HepG2 (cell line): ENCODE measurements at regions not wholly inside any gene's neighbourhood (a gene's known extent, or its start where the extent isn't known, plus 50 kb on each side); places are given as distances from the start of the nearest gene placed in this dataset.

Source experiments
- ATAC-seq: fragments of 200-7000 bp; cut with Tn5 transposase; 3 replicates; pipeline ENCODE4 v1.9.1; 2020; ENCODE audit warnings: mild to moderate bottlenecking, moderate library complexity
- BruUV-seq: library from RNA; stranded (reverse); fragments of 400-500 nt; replicated peaks from 2 replicates; lab custom pipeline; 2021; lab: Mats Ljungman, UMichigan
- CTCF ChIA-PET: fragments of 300-600 bp; formaldehyde crosslinking; extraction: SDS; loops from one replicate; lab custom pipeline; 2021; ENCODE audit warnings: low total read pairs, inconsistent platforms, low intra/inter-chr PET ratio; lab: Yijun Ruan, JAX
- POLR2A ChIA-PET: fragments of 350-600 bp; sonication (Branson Sonifier 250); formaldehyde crosslinking; loops from one replicate; lab custom pipeline; 2020; ENCODE audit warnings: antibody characterized with exemption, inconsistent platforms; lab: Yijun Ruan, JAX
- DNase-seq: peaks from one replicate; pipeline ENCODE4 v3.0.0-alpha.2; 2015; ENCODE audit warnings: low spot score
- FAIRE-seq: peaks from 3 replicates; lab custom pipeline; 2011; peaks lifted over from hg19 to GRCh38; lab: Jason Lieb, UNC
- H2AFZ ChIP-seq: one replicate; pipeline ENCODE4 v1.6.1; 2011; ENCODE audit warnings: low read length, inconsistent platforms
- H3K27ac ChIP-seq: fragments of 300-600 bp; 3 replicates; pipeline ENCODE4 v1.8.0; 2011; ENCODE audit warnings: mixed run types, mild to moderate bottlenecking, mixed read lengths, low read length, inconsistent platforms; ENCODE audit not compliant: insufficient read depth; ENCODE audit errors: extremely low read length
- H3K27me3 ChIP-seq, 2 experiments: fragments of 200-600 bp in 1 of 2; 2 replicates in 1 of 2; 3 replicates in 1 of 2; pipeline versions ENCODE4 v1.6.0 to v1.8.0; 2011; ENCODE audit warnings: low read length in 2 of 2, mild to moderate bottlenecking in 2 of 2, moderate library complexity in 2 of 2, inconsistent platforms in 1 of 2; ENCODE audit not compliant: insufficient read depth in 2 of 2, control insufficient read depth in 1 of 2
- H3K36me3 ChIP-seq, 2 experiments: fragments of 200-600 bp in 1 of 2; replicated peaks in 1 of 2; 2 replicates in 1 of 2; 3 replicates in 1 of 2; pipeline versions ENCODE4 v1.5.1 to v1.8.0; 2011; ENCODE audit warnings: low read length in 2 of 2, inconsistent platforms in 1 of 2; ENCODE audit not compliant: insufficient read depth in 2 of 2, control insufficient read depth in 1 of 2
- H3K4me1 ChIP-seq: 2 replicates; pipeline ENCODE4 v1.5.1; 2012; ENCODE audit warnings: low read length, inconsistent platforms; ENCODE audit not compliant: insufficient read depth
- H3K4me2 ChIP-seq: 2 replicates; pipeline ENCODE4 v1.6.0; 2011; ENCODE audit warnings: low read depth, low read length, inconsistent platforms
- H3K4me3 ChIP-seq, 3 experiments: fragments of 200-600 bp in 1 of 3; sonication (generic), shearing (Covaris generic) in 1 of 3; replicated peaks in 1 of 3; 2 replicates each; pipeline ENCODE4 v1.5.1; 2011 to 2016; ENCODE audit warnings: low read length in 3 of 3, inconsistent platforms in 2 of 3, low read depth in 2 of 3, mild to moderate bottlenecking in 2 of 3, control low read depth in 1 of 3, mixed read lengths in 1 of 3; ENCODE audit not compliant: insufficient read depth in 1 of 3
- H3K79me2 ChIP-seq: one replicate; pipeline ENCODE4 v1.6.1; 2011; ENCODE audit warnings: low read length, inconsistent platforms; ENCODE audit not compliant: insufficient read depth
- H3K9ac ChIP-seq: 2 replicates; pipeline ENCODE4 v1.6.0; 2011; ENCODE audit warnings: mild to moderate bottlenecking, low read depth, low read length, inconsistent platforms; ENCODE audit not compliant: insufficient read depth
- H3K9me3 ChIP-seq: 2 replicates; pipeline ENCODE4 v1.5.1; 2012; ENCODE audit warnings: mild to moderate bottlenecking, low read length
- H4K20me1 ChIP-seq: 2 replicates; pipeline ENCODE4 v1.6.0; 2011; ENCODE audit warnings: inconsistent platforms, mild to moderate bottlenecking, low read length, moderate library complexity; ENCODE audit not compliant: insufficient read depth
- GFI1 ChIP-seq: sonication (generic); formaldehyde crosslinking; IDR thresholded peaks from 2 replicates; pipeline ENCODE4 v1.5.0; 2020; ENCODE audit warnings: missing genetic modification reagents, mild to moderate bottlenecking, borderline replicate concordance
- KLF15 ChIP-seq: sonication (generic); formaldehyde crosslinking; IDR thresholded peaks from 2 replicates; pipeline ENCODE4 v1.8.1; 2023; ENCODE audit warnings: borderline replicate concordance, mild to moderate bottlenecking, inconsistent platforms, missing genetic modification reagents, mixed read lengths
- MAZ ChIP-seq, 2 experiments: sonication (generic) in 1 of 2; formaldehyde crosslinking in 1 of 2; IDR thresholded peaks; 2 replicates each; pipeline versions ENCODE4 v1.5.0 to v1.6.1; 2012 to 2020; ENCODE audit warnings: low read depth in 2 of 2, mild to moderate bottlenecking in 2 of 2, borderline replicate concordance in 1 of 2, improper control_type of control experiment in 1 of 2, low read length in 1 of 2, missing genetic modification reagents in 1 of 2, moderate library complexity in 1 of 2
- NCOA2 ChIP-seq: sonication (generic); formaldehyde crosslinking; IDR thresholded peaks from 2 replicates; pipeline ENCODE4 v1.8.0; 2022; ENCODE audit warnings: inconsistent platforms
- SOX5 ChIP-seq: IDR thresholded peaks from 2 replicates; pipeline ENCODE4 v1.6.1; 2016; ENCODE audit warnings: borderline replicate concordance
- SOX6 ChIP-seq, 2 experiments: fragments of 450-650 bp in 1 of 2; sonication (generic) in 1 of 2; formaldehyde crosslinking in 1 of 2; IDR thresholded peaks; 2 replicates each; pipeline versions ENCODE4 v1.4.0 to v1.6.1; 2017 to 2020; ENCODE audit warnings: antibody characterized with exemption in 1 of 2, mild to moderate bottlenecking in 1 of 2, missing genetic modification reagents in 1 of 2
- ZNF331 ChIP-seq: sonication (generic); formaldehyde crosslinking; IDR thresholded peaks from 2 replicates; pipeline ENCODE4 v1.4.0; 2020; ENCODE audit warnings: missing genetic modification reagents
- ZNF468 ChIP-seq: sonication (generic); formaldehyde crosslinking; IDR thresholded peaks from 2 replicates; pipeline ENCODE4 v1.8.0; 2022; ENCODE audit warnings: mild to moderate bottlenecking, moderate library complexity, missing genetic modification reagents
- ZNF850 ChIP-seq: sonication (generic); formaldehyde crosslinking; conservative IDR thresholded peaks from 2 replicates; pipeline ENCODE4 v1.9.0; 2021; ENCODE audit warnings: mild to moderate bottlenecking, missing genetic modification reagents
- WGBS: methylation state at CpG from one replicate; pipeline ENCODE4 v1.1.6; 2017; ENCODE audit warnings: low lambda C conversion rate; 5-methylcytosine and 5-hydroxymethylcytosine counted together
- in situ Hi-C: cut with HindIII; loops from 2 replicates; pipeline ENCODE4 v1.10.0; 2017; ENCODE audit warnings: low pct_unique_long_range_greater_than_20kb; ENCODE audit not compliant: extremely low pct_ligation_motif_present
- intact Hi-C: fragments of 100-400 bp; cut with micrococcal nuclease; formaldehyde crosslinking; loops from one replicate; pipeline ENCODE4 v1.10.0; 2022; ENCODE audit not compliant: unreplicated experiment
- TF ChIP-seq, protein P1 (sequence below): sonication (generic); formaldehyde crosslinking; IDR thresholded peaks from 2 replicates; pipeline ENCODE4 v1.4.0; 2020; ENCODE audit warnings: missing genetic modification reagents
- TF ChIP-seq, protein P2 (sequence below): sonication (generic); formaldehyde crosslinking; IDR thresholded peaks from 2 replicates; pipeline ENCODE4 v1.5.1; 2020; ENCODE audit warnings: missing genetic modification reagents, mild to moderate bottlenecking, borderline replicate concordance

DNA sequence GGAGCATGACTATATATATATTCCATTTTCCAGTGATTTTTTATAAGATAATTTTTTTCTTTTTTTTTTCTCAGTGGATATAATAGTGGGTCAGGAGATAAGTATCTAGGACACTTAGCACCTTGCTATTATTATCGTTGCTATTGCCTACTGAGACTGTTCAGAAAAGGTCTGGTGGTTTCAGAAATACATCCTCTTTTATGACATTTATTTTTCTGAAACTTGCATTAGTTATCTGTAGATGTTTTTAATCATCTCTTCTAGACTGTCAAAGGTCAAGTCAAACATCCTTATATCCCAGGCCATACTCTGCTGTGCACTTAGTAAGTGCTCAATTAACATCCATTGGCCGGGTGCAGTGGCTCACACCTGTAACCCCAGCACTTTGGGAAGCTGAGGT, 72.9 kb upstream of the MED14 start:
- Histone ChIP-seq H3K4me1 (0 out of 2 replicates have a peak, but pooled peaks cover 6% of the 10 kb centered on the region), H3K4me3 (no peak overlapping the region), H3K9ac (no peak overlapping the region), H3K4me2 (no peak overlapping the region), H3K79me2 (no peaks in the 10 kb centered on the region), H3K9me3 (no peaks in the 10 kb centered on the region), H4K20me1 (no peaks in the 10 kb centered on the region), H3K36me3 (no peaks in the 10 kb centered on the region), H3K27me3 (no peaks in the 10 kb centered on the region), H2AFZ (no peak overlapping the region), H3K27ac (no peak overlapping the region)
- BruUV-seq: no TSS peak
- POLR2A ChIA-PET: no interaction called here
- FAIRE-seq (no peak), DNase-seq (no peak), ATAC-seq (no peak)
- CTCF ChIA-PET: no interaction called here
- 84% methylated on average over 2 of the region's 2 CpGs for WGBS
- in situ Hi-C loops (no loop called here), intact Hi-C loops (loop anchor here (10.0 kb wide), 1 partner anchor 117 kb away; no protein-coding TSS in a partner anchor)
- TF ChIP-seq SOX5 (CRISPR knock-in tag): no peak
- no peak for TF ChIP-seq GFI1 (CRISPR knock-in tag)
- no peak for TF ChIP-seq ZNF850 (CRISPR knock-in tag)
- TF ChIP-seq ZNF468 (CRISPR knock-in tag): no peak
- no peak for TF ChIP-seq KLF15 (CRISPR knock-in tag)
- TF ChIP-seq NCOA2 (CRISPR knock-in tag): no peak
- no peak for TF ChIP-seq MAZ (IDR thresholded peaks at IDR 0.05; ENCODE audit: borderline replicate concordance, low read depth, low read length)
- TF ChIP-seq MAZ (CRISPR knock-in tag; IDR thresholded peaks at IDR 0.05; ENCODE audit: low read depth): no peak
- TF ChIP-seq SOX6 (IDR thresholded peaks at IDR 0.05): no peak
- TF ChIP-seq SOX6 (CRISPR knock-in tag; IDR thresholded peaks at IDR 0.05): no peak
- TF ChIP-seq, protein P1, sequence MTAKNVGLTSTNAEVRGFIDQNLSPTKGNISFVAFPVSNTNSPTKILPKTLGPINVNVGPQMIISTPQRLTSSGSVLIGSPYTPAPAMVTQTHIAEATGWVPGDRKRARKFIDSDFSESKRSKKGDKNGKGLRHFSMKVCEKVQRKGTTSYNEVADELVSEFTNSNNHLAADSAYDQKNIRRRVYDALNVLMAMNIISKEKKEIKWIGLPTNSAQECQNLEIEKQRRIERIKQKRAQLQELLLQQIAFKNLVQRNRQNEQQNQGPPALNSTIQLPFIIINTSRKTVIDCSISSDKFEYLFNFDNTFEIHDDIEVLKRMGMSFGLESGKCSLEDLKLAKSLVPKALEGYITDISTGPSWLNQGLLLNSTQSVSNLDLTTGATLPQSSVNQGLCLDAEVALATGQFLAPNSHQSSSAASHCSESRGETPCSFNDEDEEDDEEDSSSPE: no peak
- TF ChIP-seq ZNF331 (CRISPR knock-in tag): no peak
- TF ChIP-seq, protein P2, sequence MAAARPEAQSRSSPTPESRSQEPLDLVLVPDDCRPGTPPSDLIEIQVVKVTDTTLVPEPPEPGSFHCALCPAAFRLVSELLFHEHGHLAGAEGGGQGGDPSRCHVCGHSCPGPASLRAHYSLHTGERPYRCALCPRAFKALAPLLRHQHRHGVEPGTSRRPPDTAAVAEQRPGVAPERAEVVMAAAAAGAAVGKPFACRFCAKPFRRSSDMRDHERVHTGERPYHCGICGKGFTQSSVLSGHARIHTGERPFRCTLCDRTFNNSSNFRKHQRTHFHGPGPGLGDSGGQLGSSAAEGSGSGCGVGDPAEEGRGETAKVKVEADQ (CRISPR knock-in tag): no peak
